GM18861 (cell line): ENCODE measurements at regions not wholly inside any gene's neighbourhood (a gene's known extent, or its start where the extent isn't known, plus 50 kb on each side); places are given as distances from the start of the nearest gene placed in this dataset.
"Not testable (repeated sequence)": the region's sequence is repeated elsewhere in the genome, so short reads cannot be mapped to it uniquely, and the experiment has no call there.

Experiments used
- ATAC-seq: cut with Tn5 transposase; IDR thresholded peaks from one replicate; pipeline ENCODE4 v1.9.1; 2021; ENCODE audit not compliant: unreplicated experiment

DNA sequence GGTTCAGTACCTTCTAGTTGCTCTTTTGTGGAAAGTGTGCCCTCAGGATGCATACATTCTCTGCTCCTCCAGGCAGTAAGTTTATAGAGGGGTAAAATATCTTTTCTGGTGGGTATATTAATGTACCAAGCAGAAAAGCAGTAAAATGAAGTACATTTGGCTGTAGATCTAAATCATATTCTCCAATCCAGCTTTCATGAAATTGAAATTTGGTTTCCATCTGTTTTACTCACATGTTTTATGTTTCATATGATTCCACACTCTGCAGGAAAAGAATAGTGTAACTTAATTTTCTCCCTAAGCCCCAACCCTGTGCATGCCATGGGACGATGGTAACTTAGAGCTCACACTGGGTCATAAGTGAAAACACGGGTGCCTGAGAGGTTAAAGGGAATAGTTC is 172.3 kb downstream of the AKAIN1 start:
- no peak for ATAC-seq

DNA sequence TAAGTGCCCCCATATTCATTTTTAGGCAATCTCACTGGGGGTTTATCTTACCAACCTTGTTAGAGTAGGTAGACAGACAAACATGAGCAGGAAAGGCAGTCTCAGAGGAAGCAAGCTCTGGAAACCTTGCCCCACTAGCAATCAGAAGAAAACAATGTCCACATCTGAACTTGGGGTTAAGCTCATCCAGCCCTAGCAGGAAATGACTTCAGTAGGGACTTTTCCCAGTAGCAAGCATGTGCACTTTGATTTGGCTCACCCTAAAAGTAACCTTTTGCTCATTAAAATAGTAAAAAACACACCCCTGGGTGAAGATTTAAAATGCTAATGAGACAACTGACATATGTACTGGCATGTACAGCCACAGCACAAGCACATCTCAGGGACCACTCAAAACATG is 175.5 kb downstream of the AKAIN1 start:
- ATAC-seq: no peak

DNA sequence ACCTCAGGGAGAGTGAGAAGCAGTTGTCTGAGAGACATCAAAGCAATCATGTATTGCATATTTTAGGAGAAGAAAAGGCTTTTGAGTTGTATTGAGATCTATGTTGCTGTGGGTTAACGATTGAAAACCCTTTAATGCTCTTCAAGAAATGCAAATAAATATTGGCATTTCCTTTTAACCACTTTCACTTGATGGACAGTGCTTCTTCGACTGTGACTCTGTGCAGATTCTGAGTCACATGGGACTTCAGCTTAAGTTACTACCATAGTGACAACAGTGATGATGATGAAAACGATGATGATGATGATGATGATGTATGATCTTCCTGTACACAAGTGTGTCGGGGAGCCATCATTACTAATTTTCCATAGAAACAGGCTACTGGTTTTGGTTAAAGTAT is 181.8 kb downstream of the AKAIN1 start:
- peak; percentile 52 for ATAC-seq

DNA sequence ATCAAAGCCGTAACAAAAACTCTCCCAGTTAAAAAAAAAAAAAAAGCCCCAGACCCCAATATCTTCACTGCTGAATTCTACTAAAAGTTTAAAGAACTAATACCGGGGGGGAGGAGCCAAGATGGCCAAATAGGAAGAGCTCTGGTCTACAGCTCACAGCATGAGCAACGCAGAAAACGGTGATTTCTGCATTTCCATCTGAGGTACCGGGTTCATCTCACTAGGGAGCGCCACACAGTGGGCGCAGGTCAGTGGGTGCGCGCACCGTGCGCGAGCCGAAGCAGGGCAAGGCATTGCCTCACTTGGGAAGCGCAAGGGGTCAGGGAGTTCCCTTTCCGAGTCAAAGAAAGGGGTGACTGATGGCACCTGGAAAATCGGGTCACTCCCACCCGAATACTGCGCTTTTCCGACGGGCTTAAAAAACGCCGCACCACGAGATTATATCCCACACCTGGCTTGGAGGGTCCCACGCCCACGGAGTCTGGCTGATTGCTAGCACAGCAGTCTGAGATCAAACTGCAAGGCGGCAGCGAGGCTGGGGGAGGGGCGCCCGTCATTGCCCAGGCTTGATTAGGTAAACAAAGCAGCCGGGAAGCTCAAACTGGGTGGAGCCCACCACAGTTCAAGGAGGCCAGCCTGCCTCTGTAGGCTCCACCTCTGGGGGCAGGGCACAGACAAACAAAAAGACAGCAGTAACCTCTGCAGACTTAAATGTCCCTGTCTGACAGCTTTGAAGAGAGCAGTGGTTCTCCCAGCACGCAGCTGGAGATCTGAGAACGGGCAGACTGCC is 192.8 kb downstream of the AKAIN1 start:
- ATAC-seq: not testable (repeated sequence)

DNA sequence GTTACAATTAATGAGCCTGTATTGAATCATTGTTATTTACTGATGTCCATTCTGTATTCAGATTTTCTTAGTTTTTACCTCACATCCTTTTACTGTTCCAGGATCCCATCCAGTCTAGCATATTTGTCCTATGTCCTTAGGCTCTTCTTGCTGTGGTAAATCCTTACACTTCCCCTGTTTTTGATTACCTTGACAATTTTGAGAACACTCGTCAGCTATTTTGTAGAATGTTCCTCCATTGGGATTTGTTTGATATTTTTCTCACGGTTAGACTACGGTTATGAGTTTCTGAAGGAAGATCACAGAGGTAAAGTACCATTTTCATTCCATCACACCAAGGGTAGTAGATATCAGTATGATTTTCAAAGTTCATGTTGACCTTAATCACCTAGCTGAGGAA is 202.3 kb downstream of the AKAIN1 start:
- ATAC-seq: no peak

DNA sequence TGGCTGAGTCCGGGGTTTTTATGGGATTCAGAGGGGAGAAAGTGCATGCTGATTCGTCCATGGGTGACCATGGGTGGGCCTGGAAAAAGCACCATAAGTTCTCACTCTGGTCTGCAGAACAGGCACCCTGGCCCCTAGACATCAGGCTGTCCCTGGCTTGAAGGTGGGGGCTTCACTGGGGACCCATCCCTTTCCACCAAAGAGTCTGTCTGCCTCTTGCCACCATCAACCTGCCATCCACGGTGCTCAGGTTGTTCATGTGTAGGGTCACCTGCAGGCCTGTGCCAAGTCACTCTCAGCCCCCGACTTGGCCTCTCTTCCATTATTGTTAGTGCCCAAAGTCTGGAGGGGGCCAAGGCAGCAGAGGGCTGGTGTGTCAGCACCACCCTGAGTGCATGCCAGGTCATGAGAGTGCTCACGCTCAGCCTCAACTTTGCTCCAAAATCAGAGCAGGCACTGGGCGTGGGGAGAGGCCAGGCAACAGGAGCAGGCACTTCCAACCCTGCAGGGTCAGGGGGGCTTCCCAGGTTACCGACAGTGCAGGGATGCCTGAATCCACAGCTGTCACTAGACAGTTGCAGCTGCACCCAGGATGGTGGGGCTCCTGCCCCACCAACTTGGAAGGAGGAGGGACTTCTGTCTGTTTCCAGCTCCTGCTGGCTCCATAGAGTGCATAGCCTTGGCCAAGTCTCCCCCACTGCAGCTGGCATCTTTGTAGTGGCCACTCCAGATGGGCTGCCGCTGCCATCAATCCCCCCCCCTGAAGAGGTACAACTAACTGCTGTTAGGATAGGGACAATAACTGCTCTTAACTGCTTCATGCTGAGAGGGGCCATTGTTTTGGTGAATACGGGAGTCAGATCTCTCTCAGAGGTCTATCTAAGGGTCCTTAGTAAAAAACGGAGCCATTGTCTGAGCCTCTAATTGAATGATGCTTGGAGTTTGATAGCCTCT is 209.3 kb downstream of the AKAIN1 start:
- no peak for ATAC-seq

DNA sequence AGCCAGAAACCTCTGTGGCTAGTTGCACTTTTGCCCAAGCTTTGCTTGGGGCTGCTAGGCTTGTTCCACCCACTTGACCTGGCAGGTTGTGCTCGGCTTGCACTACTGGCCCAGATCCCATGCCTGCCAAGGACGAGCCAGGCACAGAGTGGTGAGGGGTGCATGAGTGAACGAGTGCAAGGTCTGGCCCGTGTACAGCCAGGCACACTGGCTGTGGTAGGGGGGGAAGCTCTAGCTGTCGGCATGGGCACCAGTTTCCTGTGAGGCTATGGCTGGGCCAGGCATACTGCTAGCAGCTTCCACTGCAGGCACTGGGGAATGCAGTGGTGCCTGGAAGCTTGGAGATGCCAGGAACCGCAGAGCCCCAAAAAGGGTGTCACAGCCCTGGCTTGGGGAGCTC is 210.4 kb downstream of the AKAIN1 start:
- ATAC-seq: no peak

DNA sequence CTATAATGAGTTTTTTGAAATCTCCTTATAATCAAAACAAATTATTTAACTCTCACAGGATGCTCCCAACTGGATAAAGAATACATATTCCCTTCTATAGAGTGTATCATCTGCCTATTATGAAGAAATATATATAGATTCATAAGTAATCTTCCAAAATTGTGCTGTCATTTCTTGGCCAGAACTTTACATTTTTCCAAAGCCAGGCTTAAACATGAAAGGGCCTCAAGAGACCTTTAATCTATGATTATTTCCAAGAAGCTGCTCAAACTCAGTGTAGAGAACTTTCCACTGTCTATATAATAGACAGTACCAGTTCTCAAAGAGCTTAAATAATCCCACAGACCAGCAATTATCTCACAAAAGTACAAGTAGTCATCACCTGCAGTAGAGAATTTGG is 211.0 kb downstream of the AKAIN1 start:
- no peak for ATAC-seq

DNA sequence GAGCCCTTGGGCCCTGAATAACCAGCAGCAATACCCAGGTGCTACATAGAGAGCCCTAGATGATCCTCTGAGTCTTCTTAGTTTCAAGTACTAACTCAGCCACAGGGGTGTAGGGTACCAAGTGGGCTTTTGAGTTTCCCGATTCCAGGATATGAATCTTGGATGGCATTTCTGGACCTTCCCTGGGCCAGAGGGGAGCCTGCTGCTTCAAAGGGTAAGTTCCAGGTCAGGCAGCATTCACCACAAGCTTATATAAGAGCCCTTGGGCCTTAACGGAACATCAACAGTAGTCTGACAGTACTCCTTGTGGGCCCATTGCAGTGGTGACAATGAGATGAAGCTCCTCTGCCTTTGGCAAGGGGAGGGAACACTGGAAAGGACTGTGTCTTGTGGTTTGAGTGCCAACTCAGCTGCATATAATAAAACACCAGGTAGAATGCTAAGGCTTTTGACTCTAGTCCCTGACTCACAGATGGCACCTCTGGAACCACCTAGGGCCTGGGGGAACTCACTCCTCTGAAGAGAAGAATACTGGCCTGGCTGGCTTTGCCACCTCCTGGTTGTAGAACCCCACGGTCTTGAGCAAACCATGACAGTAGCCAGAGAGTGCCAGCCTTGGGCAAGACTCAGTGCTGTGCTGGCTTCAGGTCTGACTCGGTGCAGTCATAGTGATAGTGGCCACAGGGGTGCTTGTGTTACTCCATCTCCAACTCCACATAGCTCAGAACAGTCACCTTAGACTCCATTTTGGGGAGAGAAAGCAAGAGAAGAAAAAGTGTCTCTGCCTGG is 235.7 kb downstream of the AKAIN1 start:
- no peak for ATAC-seq

DNA sequence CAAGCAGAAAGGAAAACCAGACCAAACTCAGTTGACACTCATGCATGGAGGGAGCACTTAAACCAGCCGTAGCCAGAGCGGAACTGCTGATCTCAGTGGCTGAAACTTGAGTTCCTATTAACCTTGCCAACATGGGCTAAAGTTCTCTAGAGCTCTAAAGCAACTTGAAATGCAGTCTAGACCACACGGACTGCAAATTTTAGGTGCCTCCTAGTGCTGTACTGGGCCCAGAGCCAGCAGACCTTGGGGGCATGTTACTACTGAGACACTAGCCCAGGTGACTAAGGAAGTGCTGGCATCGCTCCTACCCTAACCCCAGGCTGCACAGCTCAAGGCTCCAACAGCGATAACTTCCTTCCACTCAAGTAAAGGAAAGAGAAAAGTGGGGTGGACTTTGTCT is 236.5 kb downstream of the AKAIN1 start:
- ATAC-seq: no peak

DNA sequence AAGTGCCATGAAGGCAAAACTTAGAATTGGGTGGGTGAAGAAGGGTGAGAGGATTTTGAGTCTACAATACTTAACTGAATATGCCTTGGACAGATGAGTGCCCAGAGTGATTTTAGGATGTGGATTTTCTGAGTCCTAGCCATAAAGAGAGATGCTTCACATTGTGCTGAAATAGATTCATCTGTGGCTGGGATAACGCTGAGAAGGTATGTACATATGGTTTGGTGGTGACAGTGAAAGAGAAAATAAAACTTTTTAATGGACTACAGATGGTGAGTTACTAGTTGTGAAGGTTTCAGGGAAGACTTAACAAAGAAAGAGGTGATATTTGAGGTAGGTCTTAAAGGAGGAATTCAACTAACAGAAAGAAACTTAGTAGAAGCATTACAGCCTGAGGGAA is 265.8 kb downstream of the AKAIN1 start:
- no peak for ATAC-seq

DNA sequence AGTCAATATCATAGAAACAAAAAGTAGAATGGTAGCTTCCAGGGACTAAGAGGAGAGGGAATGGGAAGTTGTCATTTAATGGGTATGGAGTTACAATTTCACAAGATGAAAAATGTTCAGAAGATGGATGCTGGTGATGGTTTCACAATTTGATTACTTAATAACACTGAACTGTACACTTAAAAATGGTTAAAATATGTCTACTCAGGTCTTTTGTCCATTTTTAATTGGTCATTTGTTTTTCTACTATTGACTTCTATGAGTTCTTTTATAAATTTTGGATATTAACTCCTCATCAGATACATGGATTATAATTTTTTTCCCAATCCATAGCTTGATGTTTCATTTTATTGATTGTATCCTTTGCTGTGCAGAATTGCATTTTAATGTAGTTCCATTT is 275.5 kb downstream of the AKAIN1 start:
- no peak for ATAC-seq

DNA sequence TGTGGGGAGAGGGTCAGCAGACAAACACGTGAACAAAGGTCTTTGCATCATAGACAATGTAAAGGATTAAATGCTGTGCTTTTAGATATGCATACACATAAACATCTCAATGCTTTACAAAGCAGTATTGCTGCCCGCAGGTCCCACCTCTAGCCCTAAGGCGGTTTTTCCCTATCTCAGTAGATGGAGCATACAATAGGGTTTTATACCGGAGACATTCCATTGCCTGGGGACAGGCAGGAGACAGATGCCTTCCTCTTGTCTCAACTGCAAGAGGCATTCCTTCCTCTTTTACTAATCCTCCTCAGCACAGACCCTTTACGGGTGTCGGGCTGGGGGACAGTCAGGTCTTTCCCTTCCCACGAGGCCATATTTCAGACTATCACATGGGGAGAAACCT is 279.5 kb downstream of the AKAIN1 start:
- not testable (repeated sequence) for ATAC-seq

DNA sequence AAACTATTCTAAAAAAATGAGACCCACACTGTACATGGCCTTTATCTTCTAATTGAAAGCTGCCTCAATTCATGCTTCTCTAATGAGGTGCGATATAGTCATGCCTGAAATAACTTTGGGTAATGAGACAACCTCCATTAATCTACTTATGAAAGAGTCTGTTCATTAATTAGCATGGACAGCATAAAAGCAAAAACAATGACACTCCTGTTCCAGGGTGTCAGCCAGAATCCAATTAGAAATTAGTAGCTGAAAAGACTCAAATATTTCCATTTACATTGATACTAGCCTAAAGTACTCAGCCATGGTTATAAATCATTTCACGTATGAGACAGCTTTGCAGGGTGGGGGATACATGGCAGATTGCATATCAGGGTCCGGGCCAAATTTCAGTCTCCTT is 288.7 kb downstream of the AKAIN1 start:
- no peak for ATAC-seq

DNA sequence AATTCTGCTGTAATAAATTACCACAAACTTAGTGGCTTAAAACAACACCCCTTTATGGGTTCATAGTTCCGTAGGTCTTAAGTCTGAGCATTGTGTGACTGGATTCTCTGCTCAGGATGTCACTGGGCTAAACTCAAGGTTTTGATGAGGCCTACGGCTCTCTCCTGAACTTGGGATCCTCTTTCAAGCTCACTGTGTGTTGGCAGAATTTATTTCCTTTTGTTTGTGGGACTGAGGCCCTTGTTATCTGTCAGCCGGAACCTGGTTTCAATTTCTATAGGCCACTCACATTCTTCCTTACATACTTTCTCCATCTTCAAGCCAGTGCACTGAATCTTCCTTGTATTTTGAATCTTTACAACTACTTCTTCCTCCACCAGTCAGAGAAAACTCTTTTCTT is 290.2 kb downstream of the AKAIN1 start:
- ATAC-seq: no peak

DNA sequence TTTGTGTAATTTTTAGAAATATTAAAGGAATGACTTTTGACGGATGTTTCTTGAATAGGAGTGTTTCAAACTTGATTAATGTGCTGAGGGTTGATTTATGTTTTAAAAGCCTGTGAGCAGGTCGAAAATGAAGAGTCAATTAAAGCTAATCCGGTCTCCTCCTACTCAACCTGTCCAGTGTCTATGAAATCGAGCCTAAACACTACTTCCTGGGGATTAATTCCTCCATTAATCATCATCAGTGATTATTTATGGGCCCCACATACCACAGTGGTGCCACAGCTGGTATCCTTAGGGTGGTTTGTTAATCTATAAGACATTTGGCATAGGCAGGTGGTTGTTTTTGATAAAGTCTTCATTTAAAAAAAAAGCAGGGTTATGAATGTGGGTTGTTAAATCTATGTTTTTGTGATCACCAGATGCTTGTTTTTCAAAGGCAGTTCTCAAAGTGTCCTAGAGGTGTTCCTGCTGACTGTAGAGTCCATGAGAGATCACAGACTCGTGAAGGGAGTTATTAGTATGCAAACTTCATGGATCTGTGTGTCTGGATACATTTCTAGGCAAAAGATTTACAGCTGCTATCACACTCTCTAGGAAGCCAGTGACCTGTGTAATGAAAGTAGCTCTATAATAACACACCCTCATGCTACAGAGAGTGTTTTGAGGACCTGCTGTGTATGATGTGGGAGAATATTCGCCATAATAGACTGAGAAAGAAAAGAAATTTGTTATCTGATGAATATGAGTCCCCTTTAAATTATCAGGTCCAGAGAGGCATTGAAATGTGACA is 308.6 kb downstream of the AKAIN1 start:
- no peak for ATAC-seq

DNA sequence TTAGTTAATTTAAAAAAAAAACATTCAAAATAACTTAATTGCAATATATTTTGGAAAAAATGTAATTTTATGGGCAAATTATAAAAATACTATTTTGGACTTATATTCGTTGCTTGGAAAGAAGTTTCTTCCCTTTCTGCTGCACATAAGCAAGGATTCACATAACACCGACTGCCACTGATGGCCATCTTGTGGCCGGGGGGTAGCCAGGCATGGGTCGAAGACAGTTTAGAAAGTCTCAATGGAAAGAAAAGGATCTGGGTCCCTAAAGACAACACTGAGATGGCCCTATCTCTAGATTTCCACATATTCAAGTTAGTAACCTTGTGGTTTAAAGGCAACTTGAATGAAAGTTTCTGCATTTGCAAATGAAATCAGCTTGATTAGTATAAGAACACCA is 318.6 kb downstream of the AKAIN1 start:
- no peak for ATAC-seq

DNA sequence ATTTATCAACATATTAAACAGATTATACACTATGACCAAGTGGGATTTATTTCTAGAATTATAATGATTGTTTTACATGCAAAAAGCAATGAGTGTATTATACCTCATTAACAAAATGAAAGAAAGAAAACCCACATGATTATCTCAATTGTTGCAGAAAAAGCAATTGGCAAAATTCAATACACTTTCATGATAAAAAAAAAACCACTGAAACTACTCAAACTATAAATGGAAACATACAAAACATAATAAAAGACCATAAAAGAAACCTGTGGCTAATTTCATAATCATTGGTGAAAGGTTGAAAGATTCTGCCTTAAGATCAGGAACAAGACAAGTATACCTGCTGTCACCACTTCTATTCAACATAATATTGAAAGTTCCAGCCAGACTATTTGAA is 325.9 kb downstream of the AKAIN1 start:
- ATAC-seq: no peak

DNA sequence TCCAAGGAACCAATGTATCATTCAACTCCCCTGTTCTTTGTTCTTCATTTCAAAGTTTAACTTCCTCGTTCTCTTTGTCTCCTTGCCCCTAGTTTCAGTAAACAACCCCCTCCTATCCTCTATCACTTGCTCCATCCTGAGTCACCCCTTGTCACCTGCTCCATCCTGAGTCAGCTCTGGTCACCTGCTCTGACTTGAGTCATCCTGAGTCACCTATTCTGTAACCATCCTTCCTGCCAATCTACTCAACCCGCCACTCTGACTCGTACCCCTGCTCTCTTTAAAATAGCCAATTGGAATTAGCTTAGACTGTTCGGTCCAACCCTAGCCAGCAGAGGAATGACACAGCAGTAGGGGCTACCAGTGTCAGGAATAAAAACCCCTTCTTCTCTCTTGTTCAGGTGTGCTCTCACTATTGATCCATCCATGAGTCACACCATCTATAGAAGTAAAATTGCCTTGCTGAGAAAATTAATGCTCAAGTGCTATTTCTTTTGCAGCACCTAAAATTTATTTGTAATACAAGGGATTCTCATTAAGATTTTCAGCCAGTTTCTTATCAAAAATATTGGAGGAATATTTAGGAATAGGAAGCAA is 326.8 kb downstream of the AKAIN1 start:
- ATAC-seq: no peak

DNA sequence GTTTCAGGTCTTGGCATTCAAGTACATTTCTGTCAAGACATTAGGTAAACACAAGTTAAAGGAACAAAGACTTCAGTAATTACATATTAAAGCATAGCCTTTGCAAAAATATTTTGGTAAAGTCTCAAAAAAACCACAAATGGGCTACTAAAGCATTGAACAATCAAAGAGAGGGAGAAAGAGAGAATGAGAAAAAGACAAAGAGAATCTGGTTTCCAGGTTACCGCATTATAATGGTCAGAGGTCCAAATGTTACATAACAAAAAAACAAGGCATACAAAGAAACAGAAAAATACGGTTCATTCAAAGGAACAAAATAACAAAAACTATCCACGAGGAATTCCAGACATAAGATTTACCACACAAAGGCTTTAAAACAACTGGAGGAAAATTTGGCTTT is 327.9 kb downstream of the AKAIN1 start:
- no peak for ATAC-seq
